Stimulated activated naive CD4-positive, alpha-beta T cell treated with Interleukin-2 at 50 U/mL for 16 hours (primary cell): ENCODE measurements at regions not wholly inside any gene's neighbourhood (a gene's known extent, or its start where the extent isn't known, plus 50 kb on each side); places are given as distances from the start of the nearest gene placed in this dataset.

Experiments
- DNase-seq: peaks from one replicate; lab custom pipeline; 2025; lab: John Stamatoyannopoulos, UW

- no peak for DNase-seq
These were observed 280.7 kb downstream of the LPIN1 start for GRCh38 chr2:12027136-12027535.

- no peak for DNase-seq
These were observed 285.4 kb downstream of the LPIN1 start for GRCh38 chr2:12031866-12032265.

- DNase-seq, result no peak
These were observed 286.0 kb downstream of the LPIN1 start for GRCh38 chr2:12032398-12032797.

DNA sequence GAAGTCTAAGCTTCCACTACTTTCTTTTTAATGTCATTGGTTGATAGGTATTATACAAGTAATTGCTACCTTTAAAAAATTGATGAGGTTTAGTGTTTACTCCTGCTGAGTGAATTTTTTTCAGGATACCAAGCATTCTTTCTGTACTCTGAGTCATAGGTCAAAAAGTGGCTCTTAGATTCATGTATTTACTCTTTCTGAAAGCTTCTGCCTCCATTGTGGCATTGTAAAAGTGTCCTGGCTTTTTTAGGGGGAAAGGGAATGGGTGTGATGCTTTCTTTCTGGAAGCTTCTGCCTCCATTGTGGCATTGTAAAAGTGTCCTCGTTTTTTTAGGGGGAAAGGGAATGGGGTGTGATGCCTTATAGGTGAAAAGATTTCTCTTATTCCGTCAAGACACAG is 286.5 kb downstream of the LPIN1 start:
- DNase-seq, result no peak

GRCh38 chr2:12033494-12033893 is 287.1 kb downstream of the LPIN1 start:
- no peak for DNase-seq

GRCh38 chr2:12034382-12034781 is 287.9 kb downstream of the LPIN1 start:
- no peak for DNase-seq

- DNase-seq, result no peak
These were observed 288.7 kb downstream of the LPIN1 start for GRCh38 chr2:12035029-12035720.

DNA sequence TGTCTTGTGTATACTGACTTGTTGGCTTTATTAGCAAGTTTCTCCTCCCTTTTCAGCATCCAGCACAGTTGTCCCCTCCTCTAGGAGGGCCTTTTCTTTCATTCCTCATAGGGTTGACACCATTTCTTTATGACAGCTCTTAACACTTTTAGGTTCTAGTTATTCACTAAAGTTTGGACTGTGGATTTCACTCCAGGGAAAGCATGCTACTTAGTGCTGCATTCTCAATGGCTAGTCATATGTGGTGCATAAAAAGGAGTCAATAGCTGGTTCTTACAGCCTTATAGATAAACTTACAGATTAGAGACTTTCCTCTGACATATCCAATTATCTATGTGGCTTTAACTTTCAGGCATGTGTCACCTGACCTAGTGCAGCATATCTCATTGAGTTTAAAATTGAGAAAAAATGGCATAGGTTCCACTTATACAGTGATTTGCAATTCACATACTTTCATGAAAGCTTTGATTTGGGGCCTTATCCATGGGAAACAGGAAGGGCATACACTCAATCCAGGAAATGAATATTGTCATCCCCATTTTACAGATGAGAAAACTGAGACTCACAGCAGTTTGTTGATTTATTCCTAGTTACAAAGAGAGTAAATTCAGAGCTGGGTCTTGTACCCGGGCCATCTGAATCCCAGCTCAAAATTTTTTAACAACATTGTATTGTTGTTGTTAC is 289.7 kb downstream of the LPIN1 start:
- no peak for DNase-seq

- no peak for DNase-seq
These were observed 290.2 kb downstream of the LPIN1 start for GRCh38 chr2:12036640-12036983.

DNA sequence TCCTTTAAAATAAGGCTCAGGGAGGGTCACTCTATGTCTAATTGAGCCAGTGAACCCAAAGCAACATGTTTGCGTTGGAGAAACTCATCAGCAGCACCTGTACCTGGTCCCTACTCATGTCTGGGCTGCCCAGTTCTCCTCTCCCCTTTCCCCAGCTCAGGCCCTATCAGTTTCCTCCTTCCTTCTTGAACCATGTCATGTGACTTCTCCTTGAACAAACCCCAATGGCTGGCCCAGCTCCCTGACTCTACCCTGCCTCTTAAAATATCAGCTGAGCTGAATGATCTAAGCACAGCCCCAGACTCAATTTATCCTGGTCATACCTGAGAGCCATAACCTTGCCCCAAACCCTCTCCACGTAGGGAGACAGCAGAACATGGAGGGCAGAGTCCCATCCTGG is 290.9 kb downstream of the LPIN1 start:
- DNase-seq, result no peak

DNA sequence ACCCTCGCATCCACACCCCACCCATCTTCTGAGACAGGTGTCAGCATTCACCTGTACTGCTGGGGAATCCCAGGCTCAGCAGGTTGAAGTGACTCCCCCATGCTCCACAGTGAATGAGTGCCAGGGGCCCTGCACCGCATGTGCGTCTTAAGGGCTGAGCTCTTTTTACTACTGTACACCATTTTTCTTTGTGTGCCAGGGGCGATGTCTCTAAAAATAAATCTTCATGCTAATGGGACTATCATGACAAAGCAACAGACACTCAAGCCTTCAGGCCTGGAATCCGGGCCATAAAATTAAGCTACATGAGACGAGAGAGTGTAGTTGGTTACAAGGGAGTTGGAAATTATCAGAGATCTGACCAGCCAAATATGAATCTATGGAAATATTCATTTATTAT is 294.8 kb downstream of the LPIN1 start:
- no peak for DNase-seq

DNA sequence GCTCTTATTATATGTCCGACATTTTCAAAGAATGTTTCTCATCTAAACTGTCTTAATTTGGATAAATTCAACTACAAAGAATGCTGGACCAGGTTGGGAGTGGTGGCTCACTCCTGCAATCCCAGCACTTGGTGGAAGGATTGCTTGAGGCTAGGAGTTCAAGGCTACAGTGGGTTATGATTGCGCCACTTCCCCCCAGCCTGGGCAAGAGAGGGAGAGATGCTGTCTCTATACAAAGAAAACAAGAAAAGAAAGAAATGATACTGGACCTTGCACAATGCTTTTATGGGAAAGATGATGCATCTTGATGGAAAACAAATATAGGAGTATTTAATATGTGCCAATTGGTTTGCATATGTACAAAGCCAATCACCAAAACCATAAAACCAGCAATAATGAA is 296.7 kb downstream of the LPIN1 start:
- DNase-seq, result no peak

DNA sequence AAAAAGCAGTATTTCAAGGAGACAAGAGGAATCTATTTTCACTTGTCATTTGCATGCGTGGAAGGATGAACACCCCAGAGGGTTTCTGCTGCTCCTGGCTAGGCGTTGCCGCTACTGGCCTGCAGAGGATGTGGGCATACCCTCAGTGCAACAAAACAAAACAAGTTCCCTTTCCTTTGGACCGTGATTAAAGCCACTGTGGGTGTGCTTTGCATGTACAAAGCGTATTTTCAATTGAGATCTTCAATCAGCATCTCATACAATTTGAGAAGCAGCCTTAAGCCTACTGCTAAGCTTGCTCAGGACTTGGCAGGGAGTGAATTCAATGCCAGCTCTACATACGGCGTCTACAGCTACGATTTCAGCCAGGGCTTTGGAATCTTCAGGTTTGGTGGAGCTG is 298.4 kb downstream of the LPIN1 start:
- no peak for DNase-seq

GRCh38 chr2:12045864-12046291 is 299.4 kb downstream of the LPIN1 start:
- no peak for DNase-seq

DNA sequence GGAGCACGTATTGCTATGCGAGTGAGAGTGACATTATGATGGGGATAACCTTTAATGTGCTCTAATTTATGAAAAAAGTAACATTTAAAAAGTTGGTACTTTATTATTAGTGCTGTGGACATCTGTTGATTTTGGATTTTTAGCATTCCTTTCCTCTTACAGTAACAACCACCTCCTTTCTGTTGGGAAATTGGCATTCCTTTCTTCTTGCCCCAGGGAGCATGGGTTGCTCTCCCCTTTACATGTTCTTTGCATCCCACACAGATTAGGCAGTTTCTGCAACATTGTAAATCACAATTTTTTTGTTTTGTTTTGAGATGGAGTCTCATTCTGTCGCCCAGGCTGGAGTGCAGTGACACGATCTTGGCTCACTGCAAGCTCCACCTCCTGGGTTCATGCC is 300.2 kb downstream of the LPIN1 start:
- DNase-seq, result no peak

- DNase-seq, result no peak
These were observed 301.3 kb downstream of the LPIN1 start for GRCh38 chr2:12047761-12048160.

GRCh38 chr2:12048550-12048949 is 302.1 kb downstream of the LPIN1 start:
- no peak for DNase-seq

DNA sequence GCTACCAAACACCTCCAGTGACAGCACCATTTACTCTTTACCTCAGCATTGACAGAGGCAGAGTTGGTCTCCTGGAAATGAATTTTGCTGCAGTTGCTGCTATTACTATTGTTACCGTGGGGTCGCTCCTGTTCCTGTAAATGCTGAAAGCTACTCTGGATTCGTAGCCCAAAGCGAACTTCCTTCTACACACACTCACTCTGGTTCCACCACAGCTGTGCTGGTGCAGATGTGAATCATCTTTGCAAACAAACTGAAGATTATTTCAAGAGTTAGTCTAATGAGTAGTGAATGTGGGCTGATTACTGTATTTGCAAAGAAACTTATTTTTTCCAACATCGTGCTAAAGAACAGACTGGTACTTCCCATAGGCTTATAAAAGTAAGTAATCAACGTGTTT is 304.0 kb downstream of the LPIN1 start:
- DNase-seq, result no peak

- no peak for DNase-seq
These were observed 305.4 kb downstream of the LPIN1 start for GRCh38 chr2:12051831-12052230.

DNA sequence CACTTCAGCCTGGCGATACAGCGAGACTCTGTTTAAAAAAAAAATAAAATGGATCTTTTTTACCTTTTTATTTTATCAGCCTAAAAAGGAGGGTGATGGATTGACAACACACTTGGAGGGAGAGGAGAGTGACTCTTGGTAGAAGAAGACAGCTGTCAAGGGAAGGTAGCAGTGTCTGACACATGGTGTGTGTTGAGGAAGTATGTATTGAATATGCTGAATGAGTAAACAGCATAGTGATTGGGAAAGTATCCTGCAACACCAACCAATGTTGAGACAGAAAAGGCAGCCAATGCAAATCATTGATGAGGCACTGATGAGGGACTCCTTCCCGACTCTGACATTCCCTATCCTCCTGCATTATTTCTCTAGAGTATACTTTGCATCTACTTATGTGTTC is 306.4 kb downstream of the LPIN1 start:
- no peak for DNase-seq

- DNase-seq, result no peak
These were observed 308.7 kb downstream of the LPIN1 start for GRCh38 chr2:12054956-12055618.

GRCh38 chr2:12057436-12058166 is 311.2 kb downstream of the LPIN1 start:
- no peak for DNase-seq
